ENCODE measurements at regions not wholly inside any gene's neighbourhood (a gene's known extent, or its start where the extent isn't known, plus 50 kb on each side); places are given as distances from the start of the nearest gene placed in this dataset.

DNA sequence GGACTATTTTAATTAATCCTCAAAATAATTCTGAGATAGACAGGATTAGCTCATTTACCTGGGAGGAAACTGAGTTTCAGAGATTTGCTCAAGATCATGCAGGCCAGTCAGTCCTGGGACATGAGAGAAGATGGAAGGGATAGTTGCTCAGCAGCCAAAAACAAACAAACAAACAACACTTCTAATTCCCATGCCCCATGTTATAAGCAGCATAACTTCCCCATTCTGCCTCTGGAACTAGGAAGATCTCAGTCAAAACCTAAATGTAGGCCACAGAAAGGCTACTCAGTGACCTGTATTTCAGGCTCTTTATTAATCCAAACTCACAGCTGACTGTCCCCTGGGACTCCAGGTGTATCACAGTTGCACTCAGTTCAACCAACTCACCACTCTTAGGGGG, 489.2 kb upstream of the NBEA start:
- DNase-seq (ENCODE audit: low read depth, low spot score) (no peak), FAIRE-seq (no peak)
- no peak overlapping the region for H3K27ac ChIP-seq (ENCODE audit: insufficient read depth, low read depth, low read length)
- intact Hi-C loops (cut with micrococcal nuclease) (no loop called here), dilution Hi-C loops (cut with MboI; ENCODE audit: extremely low pct_ligation_motif_present, low sequenced_read_pairs) (no loop called here)
- no peaks in the 10 kb centered on the region for H3K36me3 ChIP-seq (ENCODE audit: control insufficient read depth in 2 of 2, extremely low read depth in 1 of 2, insufficient read depth in 2 of 2, low read length in 2 of 2)
- BruUV-seq (replicated peaks) = no TSS peak
- no peaks in the 10 kb centered on the region for H3K4me1 ChIP-seq (ENCODE audit: control insufficient read depth, extremely low read depth, insufficient read depth, low read length)
- no peaks in the 10 kb centered on the region for H4K20me1 ChIP-seq (replicated peaks; ENCODE audit: control insufficient read depth, extremely low read depth, insufficient read depth, low read length)
- no peaks in the 10 kb centered on the region for H3K79me2 ChIP-seq (ENCODE audit: control insufficient read depth, insufficient read depth, low read length)
- no peaks in the 10 kb centered on the region for H3K27me3 ChIP-seq (ENCODE audit: control insufficient read depth in 2 of 2, insufficient read depth in 2 of 2, low read length in 2 of 2)
- TF ChIP-seq, protein P1, sequence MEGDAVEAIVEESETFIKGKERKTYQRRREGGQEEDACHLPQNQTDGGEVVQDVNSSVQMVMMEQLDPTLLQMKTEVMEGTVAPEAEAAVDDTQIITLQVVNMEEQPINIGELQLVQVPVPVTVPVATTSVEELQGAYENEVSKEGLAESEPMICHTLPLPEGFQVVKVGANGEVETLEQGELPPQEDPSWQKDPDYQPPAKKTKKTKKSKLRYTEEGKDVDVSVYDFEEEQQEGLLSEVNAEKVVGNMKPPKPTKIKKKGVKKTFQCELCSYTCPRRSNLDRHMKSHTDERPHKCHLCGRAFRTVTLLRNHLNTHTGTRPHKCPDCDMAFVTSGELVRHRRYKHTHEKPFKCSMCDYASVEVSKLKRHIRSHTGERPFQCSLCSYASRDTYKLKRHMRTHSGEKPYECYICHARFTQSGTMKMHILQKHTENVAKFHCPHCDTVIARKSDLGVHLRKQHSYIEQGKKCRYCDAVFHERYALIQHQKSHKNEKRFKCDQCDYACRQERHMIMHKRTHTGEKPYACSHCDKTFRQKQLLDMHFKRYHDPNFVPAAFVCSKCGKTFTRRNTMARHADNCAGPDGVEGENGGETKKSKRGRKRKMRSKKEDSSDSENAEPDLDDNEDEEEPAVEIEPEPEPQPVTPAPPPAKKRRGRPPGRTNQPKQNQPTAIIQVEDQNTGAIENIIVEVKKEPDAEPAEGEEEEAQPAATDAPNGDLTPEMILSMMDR (IDR thresholded peaks at IDR 0.05; ENCODE audit: extremely low read depth in 1 of 2, insufficient read depth in 1 of 2, low read depth in 1 of 2, low read length in 2 of 2) = no peak
- TF ChIP-seq POLR2A (IDR thresholded peaks at IDR 0.05; ENCODE audit: low read depth, low read length) (no peak), POLR2AphosphoS5 (IDR thresholded peaks at IDR 0.05; ENCODE audit: insufficient read depth, low read depth, low read length) (no peak), JUN (IDR thresholded peaks at IDR 0.05; ENCODE audit: borderline replicate concordance, insufficient read depth, insufficient read length, low read depth) (no peak), FOS (IDR thresholded peaks at IDR 0.05; ENCODE audit: borderline replicate concordance, insufficient read depth, low read length) (no peak), EZH2 (IDR thresholded peaks at IDR 0.05; ENCODE audit: borderline replicate concordance, low read depth, low read length, severe bottlenecking) (no peak), GATA2 (IDR thresholded peaks at IDR 0.05; ENCODE audit: insufficient read depth, insufficient read length, low read depth, low read length) (no peak), MYC (IDR thresholded peaks at IDR 0.05; ENCODE audit: low read depth, low read length) (no peak)
- TF ChIP-seq, protein P2, sequence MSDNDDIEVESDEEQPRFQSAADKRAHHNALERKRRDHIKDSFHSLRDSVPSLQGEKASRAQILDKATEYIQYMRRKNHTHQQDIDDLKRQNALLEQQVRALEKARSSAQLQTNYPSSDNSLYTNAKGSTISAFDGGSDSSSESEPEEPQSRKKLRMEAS (IDR thresholded peaks at IDR 0.05; ENCODE audit: insufficient read depth, insufficient read length) = no peak
- H3K9me1 ChIP-seq (replicated peaks; ENCODE audit: control insufficient read depth, extremely low read depth, insufficient read depth, low read length) = no peaks in the 10 kb centered on the region
- POLR2A ChIA-PET = no interaction called here
- H2AFZ ChIP-seq (ENCODE audit: low read depth, low read length) = no peak overlapping the region
- no peaks in the 10 kb centered on the region for H3K9me3 ChIP-seq (replicated peaks; ENCODE audit: control insufficient read depth, insufficient read depth, low read length)
- H3K4me3 ChIP-seq (replicated peaks in 1 of 3; ENCODE audit: insufficient read depth in 1 of 3, low read depth in 1 of 3, low read length in 3 of 3) = no peak overlapping the region
- no peak overlapping the region for H3K9ac ChIP-seq (replicated peaks; ENCODE audit: extremely low read depth, insufficient read depth, low read length)
- no peak overlapping the region for H3K4me2 ChIP-seq (ENCODE audit: insufficient read depth, low read length)
- CTCF ChIA-PET = interaction anchor here (1.2 kb wide), 1 partner anchor 10 kb away, joined by 5 read pairs; no protein-coding TSS in a partner anchor
